Epidermal melanocyte (primary cell): ENCODE measurements at regions not wholly inside any gene's neighbourhood (a gene's known extent, or its start where the extent isn't known, plus 50 kb on each side); places are given as distances from the start of the nearest gene placed in this dataset.

Experiments
- DNase-seq: peaks from one replicate; pipeline ENCODE4 v3.0.0; 2011; ENCODE audit warnings: low spot score; ENCODE audit not compliant: insufficient read length

DNA sequence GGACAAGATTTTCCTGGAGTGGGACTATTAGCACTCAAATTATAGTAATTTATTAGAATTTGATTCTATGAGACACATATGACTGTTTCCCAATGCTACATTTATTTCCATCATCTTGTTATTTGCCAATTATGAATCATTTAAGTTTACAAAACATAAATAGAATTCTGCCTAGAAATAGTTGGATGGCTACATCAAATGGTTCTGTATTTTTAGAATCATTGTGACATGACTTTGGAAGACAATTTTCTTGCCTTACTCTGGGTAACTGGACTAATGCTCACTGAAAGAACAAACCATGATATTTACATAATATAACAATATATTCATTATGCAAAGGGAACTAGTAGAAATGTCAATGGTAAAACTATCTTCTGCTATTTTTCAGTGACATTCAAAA, 173.5 kb downstream of the ZIC1 start:
- DNase-seq = no peak

DNA sequence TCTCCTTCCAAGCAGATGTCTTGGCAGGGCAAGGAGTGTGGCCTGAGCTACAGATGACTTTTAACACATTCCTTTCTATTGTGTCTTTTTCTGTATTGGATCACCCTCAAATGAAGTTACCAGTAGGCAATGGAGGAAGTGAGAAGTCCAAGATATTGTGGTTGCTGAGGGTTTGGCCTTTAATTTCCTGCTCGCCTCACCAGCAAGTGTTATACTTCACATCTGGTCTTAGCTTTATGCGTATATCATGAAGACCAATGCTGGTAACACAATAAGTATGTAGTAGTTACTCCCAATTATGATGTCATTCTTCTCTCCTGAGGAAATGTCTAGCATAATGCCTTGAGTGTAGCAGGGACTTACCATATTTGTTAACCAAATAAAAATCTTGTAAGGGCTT, 179.9 kb downstream of the ZIC1 start:
- no peak for DNase-seq

DNA sequence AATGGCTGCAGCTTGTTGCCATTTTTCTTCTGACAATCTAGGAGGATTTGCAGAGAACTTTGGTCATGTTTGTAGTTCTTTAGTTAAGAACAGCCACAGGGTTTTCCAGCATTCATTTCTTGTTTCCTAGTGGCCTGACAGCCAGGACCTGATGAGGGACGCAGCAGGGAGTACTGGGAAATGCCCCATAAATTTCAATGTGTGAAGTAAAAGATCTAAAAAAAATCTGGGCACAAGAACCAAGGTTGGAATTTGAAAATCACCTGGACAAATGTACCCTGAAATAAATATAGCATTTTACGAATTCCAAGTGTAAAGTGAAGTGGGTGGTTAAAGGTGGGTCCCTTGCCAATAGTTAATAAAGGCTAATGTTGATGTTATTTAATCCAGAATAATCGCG, 195.0 kb downstream of the ZIC1 start:
- no peak for DNase-seq

DNA sequence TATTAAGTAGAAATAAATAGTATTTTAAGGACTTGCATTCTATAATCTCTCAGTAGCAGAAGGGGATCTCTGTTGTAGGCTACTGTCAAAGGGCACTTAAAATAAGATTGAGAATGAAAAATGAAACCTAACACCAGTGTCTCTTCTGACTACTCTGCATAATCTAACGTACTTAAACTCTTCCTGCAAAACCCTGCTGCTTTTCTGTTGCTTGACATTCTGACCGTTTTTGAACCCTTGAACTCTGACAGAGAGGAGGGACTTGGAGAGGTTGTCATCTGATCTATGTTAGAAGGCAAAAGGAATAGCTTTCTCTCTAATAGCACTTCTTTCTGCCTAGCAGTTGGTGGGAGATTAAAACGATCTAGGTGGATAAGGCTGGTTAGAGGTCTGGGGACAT, 204.6 kb downstream of the ZIC1 start:
- no peak for DNase-seq

DNA sequence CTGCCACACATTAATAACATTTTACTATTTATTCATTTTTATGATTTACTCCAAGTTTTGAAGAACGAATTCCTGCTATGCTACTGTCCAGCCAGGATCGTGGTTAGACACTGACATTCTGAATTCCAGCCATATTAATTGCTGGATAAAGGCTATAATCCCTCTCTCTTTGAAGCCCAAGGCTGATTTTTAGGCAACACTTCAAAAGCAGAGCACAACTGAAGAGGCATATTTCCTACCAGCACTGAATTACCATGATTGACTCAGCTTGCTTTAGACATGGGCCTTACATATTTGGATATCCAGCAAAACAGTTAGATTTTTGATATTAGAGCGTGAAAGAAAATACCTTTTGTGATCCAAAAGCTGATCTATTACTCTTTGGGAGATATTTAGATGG, 205.0 kb downstream of the ZIC1 start:
- DNase-seq = no peak

DNA sequence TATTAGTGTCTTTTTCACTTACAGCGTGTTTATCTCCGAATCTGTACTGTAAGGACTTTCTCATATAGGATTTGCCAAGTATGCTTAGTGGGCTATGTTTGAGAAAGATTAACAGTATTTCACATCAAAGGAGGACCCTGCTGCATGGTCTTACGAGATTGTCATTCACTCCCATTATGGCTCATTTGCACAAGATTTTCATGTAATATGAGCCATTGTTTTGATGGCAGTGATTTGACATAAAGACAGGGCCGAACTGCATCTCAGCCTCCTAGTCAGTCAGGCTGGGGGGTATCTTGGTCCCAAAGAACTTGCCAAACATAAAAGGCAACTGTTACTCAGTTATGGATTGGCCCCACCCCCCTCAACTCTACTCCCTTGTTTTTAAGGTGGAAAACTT, 205.9 kb downstream of the ZIC1 start:
- DNase-seq = no peak

DNA sequence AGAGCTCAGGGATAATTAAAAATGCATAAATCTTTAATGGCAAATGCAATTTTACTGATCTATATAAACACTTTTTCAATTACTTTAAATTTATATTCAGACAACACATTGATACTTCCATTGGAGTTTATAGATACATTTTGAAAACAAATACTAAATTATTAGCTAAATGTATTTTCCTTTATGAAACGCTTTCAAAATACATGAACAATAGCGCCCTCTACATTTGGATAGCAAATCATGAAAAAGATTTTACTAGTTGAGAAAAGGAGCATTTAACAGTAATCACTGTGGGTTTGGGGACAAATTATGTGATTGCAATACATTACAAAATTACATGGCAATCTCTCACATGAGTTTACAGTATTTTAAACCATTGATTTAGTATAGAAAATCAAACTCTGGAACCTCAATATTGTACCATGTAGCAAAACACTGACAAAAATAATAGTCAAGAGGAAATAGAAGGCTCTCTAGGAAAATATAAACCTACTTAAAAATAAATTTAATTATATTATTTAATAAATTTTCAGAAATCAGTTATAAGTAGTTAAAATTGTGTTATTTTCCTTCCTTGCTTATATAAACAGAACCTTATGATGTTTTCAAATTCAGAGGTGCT, 207.9 kb downstream of the ZIC1 start:
- no peak for DNase-seq

DNA sequence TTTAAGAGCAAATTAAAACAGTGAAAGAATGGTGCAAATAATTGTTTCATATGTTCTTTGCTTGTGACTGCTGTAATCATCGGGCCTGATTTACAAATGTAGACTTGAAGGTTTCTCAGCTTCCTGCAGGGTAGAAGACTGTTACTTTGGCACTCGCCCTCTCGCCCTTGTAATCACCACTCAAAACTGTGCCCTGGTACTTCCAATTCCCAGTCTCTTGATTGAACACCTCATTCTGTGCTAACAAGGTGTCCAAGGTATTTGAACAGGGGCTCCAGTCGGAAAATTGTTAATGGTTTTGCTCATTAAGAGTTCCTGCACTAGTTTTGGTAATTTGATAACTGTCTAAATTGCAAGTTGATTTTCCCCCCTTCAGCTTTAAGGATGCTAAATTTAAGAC, 209.5 kb downstream of the ZIC1 start:
- no peak for DNase-seq

DNA sequence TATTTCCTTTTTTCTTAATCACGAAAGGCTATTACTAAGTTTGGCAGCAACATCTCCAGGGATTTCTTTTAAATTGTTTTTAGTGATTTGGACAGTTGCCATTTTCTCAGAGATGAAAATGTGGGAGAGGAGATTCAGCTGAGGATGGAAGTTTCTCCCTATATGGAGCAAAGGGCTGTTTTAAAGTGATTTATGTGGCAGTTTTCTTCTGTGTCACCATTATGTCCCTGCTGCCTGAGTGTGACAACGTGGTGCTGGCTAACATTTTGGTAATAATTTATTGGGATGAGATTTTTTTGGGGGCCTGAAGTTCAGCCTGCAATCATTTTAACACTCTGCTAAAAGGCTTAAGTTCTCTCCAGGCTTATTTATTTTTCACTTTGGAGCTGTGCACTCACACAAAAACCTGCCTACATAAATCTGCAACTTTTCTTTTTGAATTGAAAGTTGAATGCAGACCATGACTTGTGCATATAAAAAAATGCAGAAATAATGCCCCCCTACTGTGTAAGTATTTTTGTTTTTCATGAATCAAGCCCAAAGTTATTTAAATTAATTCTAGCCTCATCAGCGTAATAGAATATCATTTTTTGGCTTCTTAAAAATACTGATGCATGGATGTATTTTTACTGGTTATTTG, 210.9 kb downstream of the ZIC1 start:
- no peak for DNase-seq

DNA sequence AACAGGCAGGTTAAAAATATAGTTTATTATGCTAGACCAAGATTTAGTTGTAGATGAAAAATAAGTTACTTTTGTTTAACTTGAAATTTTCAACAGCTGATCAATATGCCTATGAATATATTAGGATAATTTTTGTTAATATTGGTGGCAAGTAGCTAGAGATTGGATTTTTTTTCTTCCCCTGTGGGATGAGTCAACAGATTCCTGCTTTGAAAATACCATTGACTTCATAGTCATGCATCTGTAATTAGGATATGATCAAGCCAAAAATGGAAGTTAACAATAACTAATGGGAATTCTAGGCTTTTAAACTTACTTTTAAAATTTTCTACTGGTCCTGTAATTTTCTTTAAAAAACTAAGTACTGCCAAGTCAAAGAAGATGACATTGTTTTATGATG, 211.7 kb downstream of the ZIC1 start:
- no peak for DNase-seq

DNA sequence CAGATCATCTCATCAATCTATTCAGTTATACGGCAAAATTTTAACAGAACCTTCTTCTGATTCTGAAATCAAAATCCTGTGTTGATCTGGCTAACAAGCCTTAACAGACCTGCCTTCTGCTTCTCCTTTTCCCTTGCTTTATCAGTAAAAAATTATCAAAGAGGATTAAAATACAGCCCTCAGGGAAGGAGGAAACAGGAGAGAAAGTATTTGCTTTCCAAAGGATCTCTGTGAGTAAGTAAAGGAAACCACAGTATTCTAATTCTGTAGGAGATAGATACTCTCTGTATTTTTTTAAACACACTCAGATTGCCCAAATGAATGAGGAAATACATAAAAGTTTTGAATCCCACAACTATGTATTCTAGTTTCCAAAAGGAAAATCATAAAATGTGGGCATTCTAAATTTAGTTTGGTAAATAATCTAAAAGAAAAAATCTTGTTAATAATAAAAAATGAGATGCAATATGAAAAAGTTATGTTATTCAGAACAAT, 221.8 kb downstream of the ZIC1 start:
- no peak for DNase-seq

DNA sequence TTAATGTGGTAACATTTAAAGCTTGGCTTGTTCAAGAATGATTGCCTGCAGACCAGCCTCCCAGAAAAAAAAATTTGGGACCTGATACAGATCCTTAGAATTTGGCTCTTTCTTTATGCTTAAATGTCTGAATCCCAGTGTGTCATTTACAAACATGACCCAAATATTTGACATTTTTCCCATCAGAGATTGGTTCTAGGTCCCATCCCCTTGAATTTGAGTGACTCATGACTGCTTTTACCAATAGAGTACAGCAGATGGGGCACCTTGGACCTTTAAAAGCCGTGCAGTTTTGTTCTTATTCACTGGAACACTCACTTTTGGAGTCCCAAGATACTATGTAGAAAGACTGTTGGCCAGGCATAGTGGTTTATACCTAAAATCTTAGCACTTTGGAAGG, 231.6 kb downstream of the ZIC1 start:
- DNase-seq = no peak

DNA sequence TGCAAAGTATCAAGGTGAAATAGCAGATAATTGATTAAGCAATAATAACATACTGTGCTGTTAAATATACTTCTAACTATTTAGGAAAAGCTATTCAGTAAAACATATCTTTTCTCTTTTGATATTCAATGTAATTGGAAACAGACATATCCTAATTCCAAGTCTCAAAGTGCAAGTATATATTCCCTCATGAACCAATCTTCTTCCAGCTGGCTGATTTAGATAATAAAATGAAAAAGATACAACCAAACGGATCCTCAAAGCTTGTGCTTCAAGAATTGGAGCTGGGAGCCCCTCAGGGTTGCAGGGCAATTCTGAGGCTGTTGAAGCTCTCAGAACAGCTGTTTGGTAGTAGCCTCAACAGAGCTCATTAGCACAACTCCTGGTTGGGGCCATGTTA, 236.6 kb downstream of the ZIC1 start:
- no peak for DNase-seq

DNA sequence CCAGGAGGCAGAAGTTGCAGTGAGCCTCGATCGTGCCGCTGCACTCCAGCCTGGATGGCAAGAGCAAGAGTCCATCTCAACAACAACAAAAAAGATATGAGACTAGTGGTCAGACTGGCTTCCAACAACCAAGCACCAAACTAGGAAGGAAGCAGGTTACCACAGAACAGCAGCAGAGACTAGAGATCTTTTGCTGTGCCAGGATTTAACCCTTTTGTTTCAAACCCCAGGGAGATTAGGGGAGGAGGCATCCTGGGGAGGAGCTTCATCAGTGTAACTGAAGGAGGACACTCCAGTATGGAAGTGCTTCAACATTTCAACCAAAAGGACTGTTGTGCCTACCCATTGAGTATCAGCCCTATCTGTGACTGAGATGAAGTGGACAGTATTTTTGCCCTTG, 240.3 kb downstream of the ZIC1 start:
- no peak for DNase-seq

DNA sequence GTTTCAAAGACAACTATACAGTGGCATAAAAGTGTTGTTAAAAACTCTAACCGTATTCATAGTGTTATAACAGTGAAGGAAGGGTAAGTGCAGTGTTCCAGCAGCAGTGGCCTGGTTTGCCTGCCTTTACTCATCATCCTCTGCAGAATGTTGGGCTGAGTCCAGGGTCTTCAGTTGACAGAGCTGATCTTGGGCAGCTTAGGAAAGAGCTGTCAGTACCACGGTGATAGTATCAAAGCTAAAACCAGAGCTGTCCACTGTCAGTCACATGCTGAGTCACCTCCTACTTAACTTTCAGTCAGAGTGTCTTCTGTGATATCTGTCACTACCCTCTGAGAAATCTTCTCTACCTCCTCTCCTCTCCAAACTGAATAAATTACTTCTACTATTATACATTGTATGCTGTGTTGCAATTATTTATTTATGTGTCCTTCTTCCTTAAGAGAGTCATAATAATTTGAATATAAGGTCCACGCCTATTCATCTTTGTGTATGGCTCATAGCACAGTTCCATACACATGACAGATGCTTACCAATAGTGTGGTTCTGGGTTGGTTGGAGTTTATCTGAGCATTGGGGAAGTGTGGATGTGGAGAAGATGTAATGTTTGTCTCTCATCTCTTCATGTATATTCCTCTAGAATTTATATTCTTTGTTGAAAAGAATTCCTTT, 242.1 kb downstream of the ZIC1 start:
- no peak for DNase-seq

DNA sequence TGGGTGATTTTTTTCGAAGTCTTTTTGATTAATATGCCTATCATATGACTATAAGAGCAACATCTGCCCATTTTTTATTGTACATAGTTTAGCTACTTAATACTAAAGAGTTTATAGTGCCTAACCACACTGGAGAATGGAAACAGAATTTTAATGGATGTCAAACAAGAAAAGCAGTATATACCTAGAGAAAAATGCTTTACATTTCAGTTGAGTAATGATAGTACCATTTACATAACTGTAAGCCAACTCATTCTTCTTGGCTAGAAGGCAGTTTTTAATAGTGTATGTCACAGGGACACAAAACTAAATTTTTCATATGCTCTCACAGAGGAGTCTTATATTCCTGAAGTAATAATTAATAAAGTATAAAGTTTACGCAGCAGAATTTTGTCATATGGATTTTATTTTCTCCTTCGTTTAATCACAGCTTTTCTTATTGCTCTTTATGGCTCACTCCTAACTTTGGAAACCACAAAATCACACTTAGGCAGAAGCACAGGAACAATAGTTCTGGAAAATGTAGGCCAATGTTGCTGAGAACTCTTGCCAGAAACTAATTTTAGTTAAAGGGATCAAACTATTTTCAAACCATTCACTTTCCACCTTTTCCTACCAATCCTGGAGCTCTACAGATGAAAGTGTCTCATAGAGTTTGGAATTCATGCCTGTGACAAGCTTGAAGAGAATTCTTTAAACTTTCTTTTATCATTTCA, 243.6 kb downstream of the ZIC1 start:
- no peak for DNase-seq

DNA sequence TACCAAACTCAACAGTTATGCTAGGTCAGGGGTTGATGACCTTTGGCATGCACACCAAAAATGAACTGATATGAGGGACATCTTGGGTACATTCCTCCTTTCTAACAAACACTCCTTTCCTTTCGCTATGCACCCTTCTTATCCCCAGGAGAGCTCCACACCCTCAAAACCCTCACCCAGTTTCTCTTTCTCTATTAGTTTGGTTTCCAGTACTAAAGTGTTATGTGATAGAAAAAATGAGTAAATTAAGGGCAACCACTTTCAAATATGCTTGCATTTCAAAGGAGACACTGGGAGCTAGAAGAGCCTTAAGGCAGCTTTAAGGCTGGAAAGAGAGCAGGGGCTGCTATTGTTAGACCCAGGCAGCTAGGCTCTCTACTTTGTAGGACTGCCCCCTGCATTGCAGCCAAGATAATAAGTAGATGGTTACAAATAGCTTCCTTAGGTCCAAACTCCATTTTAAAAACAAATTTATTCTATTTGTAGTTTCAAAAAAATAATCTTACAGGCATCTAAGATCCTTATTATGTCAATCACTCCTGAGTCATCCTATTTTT, 244.3 kb downstream of the ZIC1 start:
- DNase-seq = no peak

DNA sequence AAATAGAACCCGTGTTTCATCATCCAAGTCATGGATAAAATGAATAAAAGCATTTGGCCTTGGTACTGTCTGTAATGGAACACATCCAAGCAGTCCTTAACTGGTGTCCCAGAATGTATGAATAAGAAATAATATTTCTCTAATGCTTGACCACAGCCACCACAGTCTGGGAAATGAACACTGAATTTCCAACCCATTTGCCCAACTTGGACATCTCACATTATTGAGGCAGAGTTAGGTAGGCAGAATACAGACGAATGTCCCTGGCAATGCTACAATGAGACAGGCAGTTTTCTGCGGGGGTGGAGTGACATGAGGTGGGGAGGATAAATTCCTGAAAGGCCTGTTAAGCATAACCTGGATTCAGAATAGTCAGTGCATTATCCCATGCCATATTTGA, 245.7 kb downstream of the ZIC1 start:
- DNase-seq = no peak

DNA sequence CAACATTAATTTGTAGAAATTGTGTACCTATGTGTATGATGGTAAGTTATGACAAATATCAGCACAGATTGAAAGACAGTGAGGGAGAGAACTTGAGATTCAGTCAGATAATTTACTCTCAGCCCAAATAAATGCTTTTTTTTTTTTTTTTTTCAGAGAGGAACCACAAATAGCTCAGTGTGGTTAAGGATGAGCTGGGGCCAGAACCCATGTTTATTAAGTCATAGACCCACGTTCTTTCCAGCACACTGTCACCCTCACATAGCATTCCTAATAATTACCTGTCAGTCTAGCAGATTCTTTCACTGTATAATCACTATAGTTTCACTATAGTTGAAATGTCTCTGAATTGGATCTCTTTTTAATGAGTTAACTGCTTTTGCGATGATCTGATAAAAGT, 246.1 kb downstream of the ZIC1 start:
- no peak for DNase-seq

DNA sequence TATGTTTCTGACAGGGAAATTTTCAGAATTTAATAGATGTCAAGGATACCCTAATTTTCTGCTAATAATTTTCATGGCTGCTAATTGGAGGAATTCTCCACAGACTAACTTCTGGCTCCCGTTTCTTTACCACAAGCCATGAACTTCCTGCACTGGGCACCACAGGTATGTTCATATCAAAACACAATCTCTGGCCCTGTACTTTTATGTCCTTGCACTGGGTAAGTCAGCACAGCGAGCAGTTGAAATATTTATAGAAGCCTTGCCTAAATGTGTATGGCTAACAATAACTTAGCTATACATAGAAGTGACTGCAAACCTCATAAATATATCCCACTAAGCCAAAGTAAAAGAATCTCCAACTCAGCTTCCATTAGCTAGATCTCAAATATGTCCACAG, 246.9 kb downstream of the ZIC1 start:
- no peak for DNase-seq

DNA sequence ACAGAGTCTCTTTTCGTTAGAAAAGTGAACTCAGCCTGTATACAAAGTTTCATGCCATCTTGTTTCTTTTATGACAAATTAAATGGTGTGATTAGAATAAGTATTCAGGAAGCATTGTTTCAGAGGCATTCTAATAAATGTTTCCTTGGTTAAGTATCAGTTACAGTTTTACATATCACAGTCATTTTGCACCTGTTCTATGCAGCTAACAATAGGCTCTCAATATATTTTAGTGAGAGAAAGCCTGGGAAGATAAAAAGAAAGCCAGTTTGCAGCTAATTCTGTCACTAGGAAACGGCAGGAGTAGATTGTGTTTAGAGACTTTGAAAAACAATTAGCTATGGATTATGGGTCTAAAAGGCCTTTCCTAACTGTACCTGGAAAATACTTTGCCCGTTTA, 252.8 kb downstream of the ZIC1 start:
- no peak for DNase-seq

DNA sequence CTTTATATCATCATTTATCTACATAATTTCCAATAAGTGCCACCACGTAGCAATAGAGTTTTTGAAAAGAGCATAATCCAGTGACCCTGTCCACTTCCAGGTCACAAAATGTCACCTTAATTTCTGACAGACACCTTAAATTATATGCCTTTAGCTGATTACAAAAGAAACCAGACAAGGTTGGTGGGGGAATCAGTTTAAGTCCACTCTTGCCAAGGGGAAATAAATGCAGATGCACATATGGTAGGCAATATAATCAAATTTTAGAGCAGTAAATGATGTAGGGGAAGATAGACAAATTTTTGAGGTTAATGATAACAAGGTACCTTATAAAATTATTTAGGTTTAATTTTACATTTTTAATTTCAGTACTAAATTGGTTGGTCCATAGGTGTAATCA, 253.5 kb downstream of the ZIC1 start:
- no peak for DNase-seq
